Spleen (tissue), 7 donors: ENCODE measurements at regions not wholly inside any gene's neighbourhood (a gene's known extent, or its start where the extent isn't known, plus 50 kb on each side); places are given as distances from the start of the nearest gene placed in this dataset.

Source experiments
- CTCF ChIP-seq, 11 experiments: fragments of 200-600 bp in 7 of 11; fragments of 450-650 bp in 4 of 11; sonication (generic) in 4 of 11; IDR thresholded peaks in 8 of 11; conservative IDR thresholded peaks in 3 of 11; 1 replicate in 7 of 11; 2 replicates in 4 of 11; pipeline versions ENCODE4 v1.4.0 to v1.8.0; 2016 to 2021; ENCODE audit warnings: antibody characterized with exemption in 11 of 11, inconsistent platforms in 4 of 11, mild to moderate bottlenecking in 1 of 11
- POLR2A ChIP-seq, 3 donors: fragments of 450-650 bp; IDR thresholded peaks; one replicate each; pipeline ENCODE4 v1.5.1; 2017; ENCODE audit warnings: antibody characterized with exemption in 3 of 3, mild to moderate bottlenecking in 1 of 3
- POLR2AphosphoS5 ChIP-seq, 3 donors: sonication (generic); formaldehyde crosslinking; IDR thresholded peaks; one replicate each; pipeline ENCODE4 v1.5.1; 2017; ENCODE audit warnings: antibody characterized with exemption in 3 of 3
- donor health status: DM: no; HTN: no; CAD: no; lungs with moderate emphysema.
- donor health status: DM: no; HTN: no; CAD: no.
- donor health status: DM: no; HTN: no; CAD: no.

GRCh38 chr11:91129596-91129995, 906.7 kb upstream of the CHORDC1 start:
- TF ChIP-seq CTCF (IDR thresholded peaks at IDR 0.05 in 8 of 11, conservative IDR thresholded peaks at IDR 0.05 in 3 of 11) (no peak), POLR2A (IDR thresholded peaks at IDR 0.05) (no peak), POLR2AphosphoS5 (IDR thresholded peaks at IDR 0.05) (no peak)
